Natural killer cell (primary cell): ENCODE measurements at regions not wholly inside any gene's neighbourhood (a gene's known extent, or its start where the extent isn't known, plus 50 kb on each side); places are given as distances from the start of the nearest gene placed in this dataset.

Experiments used
- ATAC-seq, 3 donors: fragments of 150-1000 bp in 2 of 3; fragments of 200-7000 bp in 1 of 3; cut with Tn5 transposase; 1 replicate in 1 of 3; 2 replicates in 2 of 3; pipeline ENCODE4 v1.10.0; 2021; ENCODE audit warnings: mild to moderate bottlenecking in 2 of 3, moderate library complexity in 2 of 3
- DNase-seq, 2 donors: peaks; one replicate each; pipeline versions ENCODE4 v3.0.0 to v3.0.0-alpha.2; 2013 to 2021; ENCODE audit warnings: mixed read lengths in 1 of 2
- H3K27ac ChIP-seq: one replicate; pipeline ENCODE4 v1.5.1; 2013; ENCODE audit warnings: mild to moderate bottlenecking, low read length
- H3K27me3 ChIP-seq: one replicate; pipeline ENCODE4 v1.6.1; 2013; ENCODE audit warnings: low read length; ENCODE audit not compliant: control insufficient read depth, insufficient read depth
- H3K36me3 ChIP-seq: one replicate; pipeline ENCODE4 v1.6.1; 2013; ENCODE audit warnings: low read length; ENCODE audit not compliant: control insufficient read depth, insufficient read depth
- H3K4me1 ChIP-seq: one replicate; pipeline ENCODE4 v1.6.1; 2013; ENCODE audit warnings: low read length; ENCODE audit not compliant: control insufficient read depth, insufficient read depth
- H3K4me3 ChIP-seq: one replicate; pipeline ENCODE4 v1.5.1; 2013; ENCODE audit warnings: low read length
- H3K9me3 ChIP-seq: one replicate; pipeline ENCODE4 v1.6.1; 2013; ENCODE audit warnings: low read length; ENCODE audit not compliant: control insufficient read depth, insufficient read depth
- H3K27ac Mint-ChIP-seq, 2 donors: one replicate each; pipeline ENCODE4 v1.8.0; 2022; ENCODE audit warnings: mild to moderate bottlenecking in 2 of 2, mixed read lengths in 2 of 2, moderate library complexity in 1 of 2
- H3K27me3 Mint-ChIP-seq, 2 donors: one replicate each; pipeline ENCODE4 v1.8.0; 2022; ENCODE audit warnings: low read depth in 2 of 2, mixed read lengths in 2 of 2
- H3K36me3 Mint-ChIP-seq: one replicate; pipeline ENCODE4 v1.8.0; 2022; ENCODE audit warnings: mixed read lengths
- H3K4me1 Mint-ChIP-seq, 2 donors: one replicate each; pipeline ENCODE4 v1.8.0; 2022; ENCODE audit warnings: mixed read lengths in 2 of 2
- H3K4me3 Mint-ChIP-seq: one replicate; pipeline ENCODE4 v1.8.0; 2022; ENCODE audit warnings: mild to moderate bottlenecking, moderate library complexity, mixed read lengths
- H3K9me3 Mint-ChIP-seq, 2 donors: one replicate each; pipeline ENCODE4 v1.8.0; 2022; ENCODE audit warnings: mixed read lengths in 2 of 2
- CTCF ChIP-seq: fragments of 200-600 bp; IDR thresholded peaks from one replicate; pipeline ENCODE4 v1.8.0; 2022; ENCODE audit warnings: antibody characterized with exemption
- WGBS: methylation state at CpG from one replicate; pipeline ENCODE4 v1.1.7; 2013; ENCODE audit warnings: missing lambda C conversion rate; ENCODE audit not compliant: insufficient coverage; 5-methylcytosine and 5-hydroxymethylcytosine counted together
- intact Hi-C: fragments of 100-400 bp; cut with micrococcal nuclease; formaldehyde crosslinking; loops from one replicate; pipeline ENCODE4 v1.14.2; 2022

DNA sequence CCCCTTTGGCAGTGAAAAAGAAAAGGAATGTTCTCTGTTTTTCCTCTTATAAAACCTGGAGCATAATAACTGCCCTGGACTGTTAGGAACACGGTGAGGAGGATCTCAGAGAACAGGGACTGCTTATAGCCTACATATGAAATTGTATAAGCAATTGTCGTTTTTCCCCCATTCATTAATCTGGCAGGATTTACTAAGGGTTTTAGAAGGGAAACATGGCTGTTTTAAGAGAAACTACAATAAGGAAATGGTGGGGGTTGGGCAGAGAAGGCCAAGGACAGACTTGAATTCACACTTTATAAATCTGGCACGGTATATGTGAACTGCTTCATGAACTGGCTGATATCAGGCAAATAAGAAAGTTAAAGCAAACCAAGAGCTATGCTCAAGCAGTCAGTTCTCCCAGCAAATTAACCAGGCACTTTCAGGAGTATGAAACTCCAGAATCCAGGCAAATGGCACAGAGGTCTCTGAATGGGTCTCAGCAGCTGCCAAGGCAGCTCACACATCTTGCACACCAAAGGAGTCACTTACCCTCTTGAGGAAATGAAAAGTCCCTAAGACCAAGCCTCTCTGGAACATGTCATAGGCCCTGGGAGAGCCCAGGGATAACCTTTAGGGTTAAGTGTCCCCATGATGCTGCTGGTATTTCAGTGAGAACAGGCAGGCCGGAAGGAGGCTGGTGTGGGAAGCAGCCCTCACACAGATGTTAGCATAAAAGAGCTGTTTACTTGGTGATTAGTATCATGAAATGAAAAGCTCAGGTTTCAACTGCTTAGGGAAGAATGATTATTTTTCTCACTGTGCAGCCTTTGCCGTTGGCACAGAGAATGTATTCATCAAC, 260.5 kb upstream of the MARCKS start:
- no peak for DNase-seq
- ATAC-seq: no peak
- Mint-ChIP-seq H3K36me3 (no peaks in the 10 kb centered on the region), H3K27ac (no peak overlapping the region), H3K27me3 (no peaks in the 10 kb centered on the region), H3K4me1 (no peaks in the 10 kb centered on the region), H3K9me3 (peaks cover 0 to 8% of the 10 kb centered on the region in 2 donors), H3K4me3 (no peak overlapping the region)
- no peak overlapping the region for H3K4me3 ChIP-seq
- H3K27me3 ChIP-seq: no peaks in the 10 kb centered on the region
- peaks cover 3% of the 10 kb centered on the region for H3K9me3 ChIP-seq
- no peak overlapping the region for H3K27ac ChIP-seq
- H3K36me3 ChIP-seq: no peaks in the 10 kb centered on the region
- intact Hi-C loops: no loop called here
- no peak for TF ChIP-seq CTCF
- no peaks in the 10 kb centered on the region for H3K4me1 ChIP-seq
- 83% methylated on average over 4 of the region's 5 CpGs for WGBS

DNA sequence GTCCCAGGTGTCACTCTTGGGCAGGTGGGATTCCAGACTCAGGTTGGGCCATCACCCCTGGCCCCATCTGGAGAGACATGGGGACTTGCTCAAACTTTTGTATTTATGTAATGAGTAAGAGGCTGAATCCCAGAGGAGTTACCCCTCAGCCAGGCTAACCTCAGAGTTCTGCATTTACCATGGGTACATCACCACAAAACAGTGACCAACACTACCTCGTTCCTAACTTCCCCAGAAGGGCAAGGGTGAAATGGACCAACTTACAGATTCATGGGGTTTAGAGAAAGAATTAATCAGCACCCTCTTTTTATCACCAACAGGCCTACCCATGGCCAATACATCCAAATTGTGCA, 259.9 kb upstream of the MARCKS start:
- no peaks in the 10 kb centered on the region for H3K36me3 Mint-ChIP-seq
- H3K27ac Mint-ChIP-seq: no peak overlapping the region
- no peak for TF ChIP-seq CTCF
- no peak overlapping the region for H3K4me3 Mint-ChIP-seq
- Histone ChIP-seq H3K4me1 (no peaks in the 10 kb centered on the region), H3K36me3 (no peaks in the 10 kb centered on the region), H3K4me3 (no peak overlapping the region), H3K27ac (no peak overlapping the region), H3K27me3 (no peaks in the 10 kb centered on the region), H3K9me3 (peaks cover 3% of the 10 kb centered on the region)
- no peaks in the 10 kb centered on the region for H3K4me1 Mint-ChIP-seq
- intact Hi-C loops: no loop called here
- no peaks in the 10 kb centered on the region for H3K27me3 Mint-ChIP-seq
- WGBS: 82% methylated on average over 1 of the region's 1 CpG
- H3K9me3 Mint-ChIP-seq: peaks cover 0 to 8% of the 10 kb centered on the region in 2 donors
- DNase-seq: no peak
- ATAC-seq: no peak

DNA sequence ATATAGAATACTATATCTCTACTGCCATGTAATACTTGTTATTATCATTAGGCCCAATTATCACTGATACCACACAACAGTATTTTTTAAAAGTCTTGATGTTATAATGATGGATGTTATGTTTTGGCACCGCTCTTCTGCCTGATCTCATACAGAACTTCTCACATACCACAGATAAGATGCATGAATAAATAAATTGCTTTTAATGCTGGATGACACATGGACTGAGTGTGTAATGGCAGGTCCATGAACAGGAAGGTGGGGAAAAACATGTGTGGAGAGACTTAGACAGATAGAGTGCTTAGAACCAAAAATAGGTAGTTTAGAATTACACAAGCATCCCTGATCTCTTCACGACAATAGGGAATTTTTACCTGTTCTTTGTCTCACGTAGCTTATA, 258.4 kb upstream of the MARCKS start:
- Histone ChIP-seq H3K4me1 (no peaks in the 10 kb centered on the region), H3K36me3 (no peaks in the 10 kb centered on the region), H3K27me3 (no peaks in the 10 kb centered on the region), H3K4me3 (no peak overlapping the region), H3K27ac (no peak overlapping the region), H3K9me3 (peaks cover 3% of the 10 kb centered on the region)
- 93% methylated on average over 2 of the region's 3 CpGs for WGBS
- Mint-ChIP-seq H3K4me3 (no peak overlapping the region), H3K36me3 (no peaks in the 10 kb centered on the region), H3K4me1 (no peaks in the 10 kb centered on the region), H3K9me3 (peaks cover 0 to 8% of the 10 kb centered on the region in 2 donors), H3K27me3 (no peaks in the 10 kb centered on the region), H3K27ac (no peak overlapping the region)
- intact Hi-C loops: no loop called here
- no peak for DNase-seq
- TF ChIP-seq CTCF: no peak
- ATAC-seq: no peak

DNA sequence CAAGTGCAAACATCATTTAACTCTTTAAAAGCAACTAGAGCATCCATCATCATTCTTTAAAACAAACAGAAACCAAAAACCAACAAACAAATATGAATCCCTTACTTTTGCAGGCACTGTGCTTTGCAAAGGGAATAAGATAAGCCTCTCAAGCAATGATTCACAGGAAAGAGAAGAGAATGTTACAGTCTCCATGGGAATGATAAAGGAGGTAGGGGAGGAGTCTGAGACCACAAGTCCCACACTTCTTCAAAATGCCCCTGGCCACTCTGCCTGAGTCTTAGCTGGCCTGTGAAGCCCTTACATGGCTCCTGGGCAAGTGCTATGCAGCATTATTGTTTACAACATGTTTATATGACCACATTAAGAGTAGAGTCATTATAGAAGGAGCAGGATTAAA, 257.7 kb upstream of the MARCKS start:
- H3K4me1 Mint-ChIP-seq: no peaks in the 10 kb centered on the region
- ATAC-seq: no peak
- H3K27me3 ChIP-seq: no peaks in the 10 kb centered on the region

More for the DNA sequence above, 257.7 kb upstream of the MARCKS start:
- intact Hi-C loops: no loop called here
- H3K27me3 Mint-ChIP-seq: no peaks in the 10 kb centered on the region
- peaks cover 3% of the 10 kb centered on the region for H3K9me3 ChIP-seq
- DNase-seq: no peak
- no peak overlapping the region for H3K27ac Mint-ChIP-seq
- no peak overlapping the region for H3K27ac ChIP-seq
- H3K4me3 Mint-ChIP-seq: no peak overlapping the region
- no peaks in the 10 kb centered on the region for H3K36me3 ChIP-seq
- H3K36me3 Mint-ChIP-seq: no peaks in the 10 kb centered on the region
- no peak overlapping the region for H3K4me3 ChIP-seq
- TF ChIP-seq CTCF: no peak
- H3K9me3 Mint-ChIP-seq: peaks cover 0 to 8% of the 10 kb centered on the region in 2 donors
- no peaks in the 10 kb centered on the region for H3K4me1 ChIP-seq
